Lower leg skin (tissue), 4 donors: ENCODE measurements at regions not wholly inside any gene's neighbourhood (a gene's known extent, or its start where the extent isn't known, plus 50 kb on each side); places are given as distances from the start of the nearest gene placed in this dataset.
"Not testable (repeated sequence)": the region's sequence is repeated elsewhere in the genome, so short reads cannot be mapped to it uniquely, and the experiment has no call there.

Experiments
- DNase-seq, 2 donors: peaks; one replicate each; pipeline ENCODE4 v3.0.0-alpha.2; 2019; ENCODE audit warnings: low spot score in 2 of 2
- H3K4me3 ChIP-seq: fragments of 200-600 bp; sonication (generic); 2 replicates; pipeline ENCODE4 v1.5.1; 2017; ENCODE audit warnings: mild to moderate bottlenecking, low read depth; ENCODE audit not compliant: poor library complexity, severe bottlenecking
- POLR2A ChIP-seq, 2 donors: fragments of 450-650 bp; IDR thresholded peaks; one replicate each; pipeline ENCODE4 v1.6.1; 2016 to 2017; ENCODE audit warnings: antibody characterized with exemption in 2 of 2, mild to moderate bottlenecking in 1 of 2, moderate library complexity in 1 of 2
- WGBS, 2 donors: methylation state at CpG; one replicate each; pipeline ENCODE4 v1.1.5; 2018; 5-methylcytosine and 5-hydroxymethylcytosine counted together
- intact Hi-C: fragments of 100-400 bp; cut with DNase I; formaldehyde crosslinking; loops from one replicate; pipeline ENCODE4 v1.15.0; 2023; ENCODE audit warnings: low total_unique reads
- TF ChIP-seq, protein P1 (sequence below), 3 donors: fragments of 450-650 bp; IDR thresholded peaks; one replicate each; pipeline ENCODE4 v1.5.1; 2016; ENCODE audit warnings: antibody characterized with exemption in 3 of 3, mild to moderate bottlenecking in 3 of 3, moderate library complexity in 2 of 3

DNA sequence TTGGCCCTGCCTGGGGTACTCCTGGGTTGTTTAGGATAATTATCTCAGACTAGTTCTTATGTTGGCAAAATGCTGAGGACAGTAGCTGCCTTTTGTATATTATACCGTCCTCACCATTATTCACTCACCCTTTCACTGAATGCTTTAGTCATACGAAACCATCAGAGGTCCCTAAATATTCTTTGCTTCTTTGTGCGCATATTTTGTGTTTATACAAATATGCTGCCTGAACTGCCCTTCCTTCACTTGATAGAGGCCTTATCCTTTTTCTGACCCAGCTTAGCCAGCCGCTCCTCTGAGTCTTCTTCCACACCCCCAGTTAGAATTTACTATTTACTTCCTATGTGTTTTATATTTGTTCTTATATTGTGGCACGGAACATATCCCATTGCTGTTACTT lies 70.2 kb upstream of the OSBPL3 start:
- intact Hi-C loops: loop anchor here (10.0 kb wide), 1 partner anchor 55 kb away; no protein-coding TSS in a partner anchor
- no peak for DNase-seq
- no peak overlapping the region for H3K4me3 ChIP-seq
- WGBS, 2 donors: 76 to 88% methylated on average over 5 of the region's 5 CpGs
- TF ChIP-seq, protein P1, sequence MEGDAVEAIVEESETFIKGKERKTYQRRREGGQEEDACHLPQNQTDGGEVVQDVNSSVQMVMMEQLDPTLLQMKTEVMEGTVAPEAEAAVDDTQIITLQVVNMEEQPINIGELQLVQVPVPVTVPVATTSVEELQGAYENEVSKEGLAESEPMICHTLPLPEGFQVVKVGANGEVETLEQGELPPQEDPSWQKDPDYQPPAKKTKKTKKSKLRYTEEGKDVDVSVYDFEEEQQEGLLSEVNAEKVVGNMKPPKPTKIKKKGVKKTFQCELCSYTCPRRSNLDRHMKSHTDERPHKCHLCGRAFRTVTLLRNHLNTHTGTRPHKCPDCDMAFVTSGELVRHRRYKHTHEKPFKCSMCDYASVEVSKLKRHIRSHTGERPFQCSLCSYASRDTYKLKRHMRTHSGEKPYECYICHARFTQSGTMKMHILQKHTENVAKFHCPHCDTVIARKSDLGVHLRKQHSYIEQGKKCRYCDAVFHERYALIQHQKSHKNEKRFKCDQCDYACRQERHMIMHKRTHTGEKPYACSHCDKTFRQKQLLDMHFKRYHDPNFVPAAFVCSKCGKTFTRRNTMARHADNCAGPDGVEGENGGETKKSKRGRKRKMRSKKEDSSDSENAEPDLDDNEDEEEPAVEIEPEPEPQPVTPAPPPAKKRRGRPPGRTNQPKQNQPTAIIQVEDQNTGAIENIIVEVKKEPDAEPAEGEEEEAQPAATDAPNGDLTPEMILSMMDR (IDR thresholded peaks at IDR 0.05): no peak
- no peak for TF ChIP-seq POLR2A (IDR thresholded peaks at IDR 0.05)

DNA sequence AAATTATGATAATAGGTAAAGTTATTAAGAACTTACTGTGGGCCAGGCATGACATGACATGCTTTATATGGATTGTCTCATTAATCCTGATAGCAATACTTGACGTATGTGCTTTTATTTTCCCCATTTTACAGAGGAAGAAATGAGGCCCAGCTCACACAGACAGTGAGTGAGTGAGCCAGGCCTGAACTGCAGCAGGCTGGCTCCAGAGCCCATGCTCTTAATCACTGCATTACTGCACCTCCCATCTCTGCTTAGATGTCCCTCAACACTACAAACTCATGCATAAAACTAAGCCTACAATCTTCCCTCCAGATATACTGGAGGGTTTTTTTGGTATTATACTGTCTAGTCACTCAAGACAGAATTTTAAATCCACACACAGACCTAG lies 68.5 kb upstream of the OSBPL3 start:
- TF ChIP-seq POLR2A (IDR thresholded peaks at IDR 0.05): no peak
- TF ChIP-seq, protein P1 (IDR thresholded peaks at IDR 0.05): no peak
- 44 to 54% methylated on average over 1 of the region's 1 CpG for WGBS, 2 donors
- intact Hi-C loops: no loop called here
- H3K4me3 ChIP-seq: no peak overlapping the region
- no peak for DNase-seq

DNA sequence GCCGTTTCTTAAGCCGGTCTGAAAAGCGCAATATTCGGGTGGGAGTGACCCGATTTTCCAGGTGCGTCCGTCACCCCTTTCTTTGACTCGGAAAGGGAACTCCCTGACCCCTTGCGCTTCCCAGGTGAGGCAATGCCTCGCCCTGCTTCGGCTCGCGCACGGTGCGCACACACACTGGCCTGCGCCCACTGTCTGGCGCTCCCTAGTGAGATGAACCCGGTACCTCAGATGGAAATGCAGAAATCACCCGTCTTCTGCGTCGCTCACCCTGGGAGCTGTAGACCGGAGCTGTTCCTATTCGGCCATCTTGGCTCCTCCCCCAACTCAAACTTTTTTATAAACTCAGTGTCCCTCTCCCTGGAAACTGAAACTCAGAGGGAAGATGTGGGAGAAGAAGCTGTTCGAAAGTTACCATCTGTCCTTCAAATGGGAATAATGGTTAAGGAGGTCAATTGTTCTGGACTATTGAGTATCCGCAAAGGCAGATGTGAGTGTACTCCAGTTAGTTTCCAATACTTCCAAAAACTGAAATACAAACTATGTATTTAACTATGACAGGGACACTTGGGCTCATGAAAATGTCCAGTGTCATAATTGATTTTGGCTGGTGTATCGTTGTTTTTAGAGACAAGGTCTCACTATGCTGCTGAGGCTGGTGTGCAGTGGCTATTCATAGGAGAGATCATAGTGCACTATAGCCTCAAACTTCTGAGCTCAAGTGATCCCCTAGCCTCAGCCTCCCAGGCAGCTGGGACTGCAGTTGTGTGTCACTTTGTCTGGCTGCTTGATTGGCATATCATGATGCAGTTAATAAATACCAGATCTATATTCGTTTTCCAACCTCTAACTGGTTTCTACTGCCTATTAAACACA lies 67.8 kb upstream of the OSBPL3 start:
- H3K4me3 ChIP-seq, intact Hi-C loops, DNase-seq: not testable (repeated sequence)
- 62 to 88% methylated on average over 11 of the region's 27 CpGs for WGBS, 2 donors

DNA sequence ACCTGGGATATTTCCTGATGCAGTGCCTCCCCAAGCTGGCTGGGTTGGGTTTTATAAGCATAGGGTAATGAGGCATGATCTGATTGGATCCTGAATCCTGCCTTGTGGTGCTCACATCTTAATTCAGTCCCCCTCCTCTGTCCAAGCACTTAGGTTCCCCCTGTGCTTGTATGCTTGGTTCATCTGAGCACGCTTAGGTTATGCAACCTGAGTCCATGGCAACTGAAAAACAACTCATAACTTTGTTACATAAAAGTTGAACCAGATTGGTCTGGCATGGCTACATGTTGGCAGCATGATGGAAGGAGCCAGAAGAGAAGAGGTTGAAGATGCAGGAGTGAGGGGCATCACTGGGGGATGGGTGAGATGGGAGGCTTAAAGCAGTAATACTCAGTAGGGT lies 57.3 kb upstream of the OSBPL3 start:
- no peak overlapping the region for H3K4me3 ChIP-seq
- 21 to 32% methylated on average over 1 of the region's 1 CpG for WGBS, 2 donors
- TF ChIP-seq POLR2A (IDR thresholded peaks at IDR 0.05): no peak
- TF ChIP-seq, protein P1 (IDR thresholded peaks at IDR 0.05): no peak
- intact Hi-C loops: no loop called here
- DNase-seq: no peak

DNA sequence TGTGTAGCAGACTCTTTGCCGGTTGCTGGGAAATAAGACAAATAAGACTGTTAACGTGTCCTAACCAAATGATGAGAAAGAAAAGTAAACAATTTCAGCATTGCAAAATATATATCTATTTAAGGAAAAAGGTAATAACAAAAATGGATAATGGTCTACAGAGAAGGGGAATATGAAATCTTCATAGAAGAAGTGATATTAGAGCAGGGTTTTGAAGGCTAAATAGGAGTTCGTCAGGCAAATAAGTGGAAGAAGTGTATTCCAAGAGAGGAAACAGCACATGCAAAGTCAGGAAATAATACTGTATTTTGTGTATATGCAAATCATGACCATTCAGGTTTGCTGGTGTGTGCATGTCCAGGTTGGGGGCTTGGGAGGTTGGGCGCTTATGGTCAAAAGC lies 55.3 kb upstream of the OSBPL3 start:
- WGBS, 2 donors: 94 to 95% methylated on average over 4 of the region's 4 CpGs
- intact Hi-C loops: no loop called here
- H3K4me3 ChIP-seq: no peak overlapping the region
- DNase-seq: no peak
- no peak for TF ChIP-seq POLR2A (IDR thresholded peaks at IDR 0.05)
- TF ChIP-seq, protein P1 (IDR thresholded peaks at IDR 0.05): no peak

DNA sequence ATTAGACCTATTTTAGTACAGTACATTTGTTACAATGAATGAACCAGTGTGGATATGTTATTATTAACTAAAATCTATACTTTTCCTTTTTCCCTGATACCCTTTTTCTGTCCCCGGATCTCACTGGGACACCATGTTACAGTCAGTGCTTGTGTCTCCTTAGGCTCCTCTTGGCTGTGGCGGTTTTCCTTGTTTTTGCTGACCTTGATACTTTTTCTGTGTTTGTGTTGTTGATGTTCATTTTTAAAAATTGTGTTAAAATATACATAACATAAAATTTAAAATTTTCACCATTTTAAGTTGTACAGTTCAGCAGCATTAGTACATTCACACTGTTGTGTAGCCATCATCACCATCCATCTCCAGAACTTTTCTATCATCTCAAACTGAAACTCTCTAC lies 54.2 kb upstream of the OSBPL3 start:
- TF ChIP-seq, protein P1 (IDR thresholded peaks at IDR 0.05): no peak
- no peak for TF ChIP-seq POLR2A (IDR thresholded peaks at IDR 0.05)
- H3K4me3 ChIP-seq: no peak overlapping the region
- intact Hi-C loops: no loop called here
- no peak for DNase-seq
- WGBS, 2 donors: 94% methylated on average over 2 of the region's 2 CpGs
